DND-41 (cell line): ENCODE measurements at regions not wholly inside any gene's neighbourhood (a gene's known extent, or its start where the extent isn't known, plus 50 kb on each side); places are given as distances from the start of the nearest gene placed in this dataset.

Experiments
- CTCF ChIP-seq: IDR thresholded peaks from 2 replicates; pipeline ENCODE4 v1.5.1; 2012; ENCODE audit warnings: borderline replicate concordance, low read length, moderate library complexity, mild to moderate bottlenecking; ENCODE audit not compliant: poor library complexity, severe bottlenecking; ENCODE audit errors: extremely low read depth
- EZH2 ChIP-seq: IDR thresholded peaks from 3 replicates; pipeline ENCODE4 v1.6.1; 2012; ENCODE audit warnings: borderline replicate concordance, low read depth, mild to moderate bottlenecking, moderate library complexity, low read length, inconsistent platforms; ENCODE audit not compliant: severe bottlenecking

GRCh38 chr22:49620666-49621065 lies 207.0 kb downstream of the BRD1 start:
- TF ChIP-seq CTCF (no peak), EZH2 (no peak)
